NCI-H128 (cell line): ENCODE measurements at regions not wholly inside any gene's neighbourhood (a gene's known extent, or its start where the extent isn't known, plus 50 kb on each side); places are given as distances from the start of the nearest gene placed in this dataset.

Experiments
- DNase-seq: peaks from one replicate; lab custom pipeline; 2025; ENCODE audit not compliant: unreplicated experiment; lab: John Stamatoyannopoulos, UW

GRCh38 chr1:229883504-229884200 lies 183.4 kb upstream of the GALNT2 start:
- DNase-seq: no peak

DNA sequence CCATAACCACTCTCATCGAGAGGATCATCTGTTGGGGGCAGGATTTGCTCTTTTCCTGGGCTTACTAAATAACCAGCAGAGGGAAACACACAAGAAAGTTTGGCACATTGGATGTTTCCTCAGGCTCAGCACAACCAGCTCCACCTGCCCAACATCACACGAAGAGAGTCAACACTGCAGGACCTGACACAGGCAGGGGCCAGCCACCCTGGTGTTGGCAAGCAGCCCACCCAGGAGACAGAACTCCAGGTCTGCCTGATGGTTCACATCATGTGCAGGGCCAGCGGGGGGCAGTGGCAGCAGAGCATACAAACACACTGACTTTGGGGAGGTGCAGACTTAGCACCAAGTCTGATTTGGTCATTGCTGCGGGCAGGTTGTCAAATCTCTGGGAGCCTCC lies 182.3 kb upstream of the GALNT2 start:
- no peak for DNase-seq

- no peak for DNase-seq
These were observed 181.2 kb upstream of the GALNT2 start for GRCh38 chr1:229885568-229886495.

DNA sequence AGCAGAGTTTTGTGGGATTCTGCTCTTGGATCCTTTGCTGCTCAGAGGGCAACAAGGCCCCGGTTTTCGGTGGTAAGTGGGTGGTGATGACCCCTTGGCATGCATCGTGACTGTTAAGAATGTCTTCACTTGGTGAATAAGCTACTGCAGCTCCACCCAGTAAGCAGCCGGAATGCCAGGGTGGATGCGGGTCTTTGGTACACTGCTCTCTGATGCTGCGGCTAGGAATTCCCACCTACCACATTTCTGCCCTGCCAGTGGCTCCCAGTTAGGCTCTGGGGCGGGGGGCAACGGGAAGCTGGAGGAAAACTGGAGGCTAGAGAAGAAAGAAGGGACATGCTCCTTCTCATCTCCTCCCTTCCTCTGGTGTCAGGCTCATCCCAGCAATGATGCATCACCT lies 180.4 kb upstream of the GALNT2 start:
- DNase-seq: no peak

- no peak for DNase-seq
These were observed 179.8 kb upstream of the GALNT2 start for GRCh38 chr1:229887043-229887822.

- DNase-seq: no peak
These were observed 178.9 kb upstream of the GALNT2 start for GRCh38 chr1:229888157-229888556.

GRCh38 chr1:229888561-229889001 lies 178.5 kb upstream of the GALNT2 start:
- no peak for DNase-seq

DNA sequence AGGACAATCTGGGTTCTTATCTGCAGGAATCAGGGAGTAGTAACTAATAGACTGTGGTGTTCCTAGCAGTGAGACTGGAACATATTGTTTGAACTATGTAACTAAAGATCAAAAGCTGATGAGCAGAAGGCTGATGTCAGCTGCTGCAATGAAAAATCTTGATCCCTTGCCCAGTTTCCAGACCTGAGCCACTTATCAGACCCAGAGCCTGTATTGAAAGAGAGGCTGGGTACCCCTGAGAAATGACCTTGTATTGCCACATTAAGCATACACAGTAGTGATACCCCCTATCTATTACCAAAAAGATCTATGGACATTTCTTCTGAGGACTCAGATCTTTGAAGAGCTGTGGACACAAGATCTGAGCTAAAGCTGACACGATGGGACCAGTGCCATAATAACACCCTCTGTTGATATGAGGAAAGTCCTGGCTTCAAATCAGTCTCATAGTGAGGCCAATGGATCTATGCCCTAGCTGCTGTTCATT lies 178.0 kb upstream of the GALNT2 start:
- no peak for DNase-seq

- DNase-seq: no peak
These were observed 175.8 kb upstream of the GALNT2 start for GRCh38 chr1:229891227-229891626.

DNA sequence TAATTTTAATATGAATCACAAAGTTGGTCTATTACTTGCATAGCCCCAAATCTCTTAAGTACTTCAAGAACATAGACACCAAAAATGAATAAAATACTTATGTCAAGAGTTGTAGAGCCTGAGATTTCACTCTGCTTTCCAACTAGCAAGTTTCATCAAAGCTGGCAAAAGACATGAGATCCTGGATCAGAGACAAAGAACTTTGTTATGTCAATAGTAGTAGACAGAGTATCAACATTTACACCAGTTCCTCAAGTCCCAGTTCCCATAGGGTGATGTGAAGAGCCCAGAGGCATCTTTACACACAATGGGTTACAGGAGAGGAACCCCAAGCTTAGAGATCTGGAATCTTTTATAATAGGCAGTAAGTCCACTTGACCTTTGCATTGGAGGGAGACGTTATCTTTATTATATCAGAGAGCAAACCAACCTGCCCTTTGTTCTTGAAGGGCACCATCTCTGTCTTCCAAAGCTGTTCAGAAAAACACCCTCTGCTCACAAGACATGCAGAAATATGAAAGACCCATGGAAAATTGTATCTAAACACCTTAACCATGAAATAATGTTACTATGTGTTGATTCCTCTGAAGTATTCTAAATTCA lies 174.4 kb upstream of the GALNT2 start:
- DNase-seq: no peak

- no peak for DNase-seq
These were observed 173.1 kb upstream of the GALNT2 start for GRCh38 chr1:229893762-229894444.

GRCh38 chr1:229894532-229894931 lies 172.5 kb upstream of the GALNT2 start:
- DNase-seq: no peak

- DNase-seq: no peak
These were observed 171.4 kb upstream of the GALNT2 start for GRCh38 chr1:229895605-229896004.

DNA sequence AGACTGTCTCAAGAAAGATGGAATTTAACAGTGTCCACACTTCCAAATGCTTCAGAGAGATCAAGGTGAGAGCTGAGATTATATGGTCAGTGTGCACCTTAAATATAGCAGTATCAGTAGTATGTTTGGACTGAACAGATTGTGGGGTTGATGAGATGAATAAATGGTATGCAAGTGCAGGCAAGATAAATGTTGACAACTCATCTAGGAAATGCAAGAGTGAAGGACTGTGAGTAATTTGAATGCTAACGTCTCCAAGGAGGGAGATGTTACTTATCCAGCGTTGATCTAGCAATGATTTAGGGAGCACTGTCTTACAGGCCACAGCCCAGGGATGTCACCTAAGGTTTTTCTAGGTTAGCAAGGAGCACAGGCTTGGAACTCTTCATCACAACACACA lies 170.7 kb upstream of the GALNT2 start:
- DNase-seq: no peak

- no peak for DNase-seq
These were observed 170.2 kb upstream of the GALNT2 start for GRCh38 chr1:229896861-229897260.

DNA sequence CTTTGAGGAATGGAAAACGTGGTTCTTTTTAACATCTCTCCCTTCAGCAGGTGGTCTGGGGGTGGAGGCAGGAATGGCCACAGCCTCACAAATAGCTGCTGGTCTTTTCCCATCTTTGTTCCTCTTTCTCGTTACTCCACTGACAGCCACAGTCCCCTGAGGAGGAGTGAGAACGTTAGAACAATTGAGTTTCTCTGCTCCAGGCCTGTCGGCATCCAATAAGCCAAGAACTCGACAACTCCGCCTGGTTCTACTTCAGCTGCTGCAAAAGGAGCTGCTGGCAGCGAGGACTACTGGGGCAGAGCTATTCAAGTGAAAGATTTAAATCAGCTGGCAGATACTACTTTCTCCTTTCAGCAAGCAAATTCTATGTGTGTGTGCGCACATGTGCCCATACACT lies 169.5 kb upstream of the GALNT2 start:
- no peak for DNase-seq

DNA sequence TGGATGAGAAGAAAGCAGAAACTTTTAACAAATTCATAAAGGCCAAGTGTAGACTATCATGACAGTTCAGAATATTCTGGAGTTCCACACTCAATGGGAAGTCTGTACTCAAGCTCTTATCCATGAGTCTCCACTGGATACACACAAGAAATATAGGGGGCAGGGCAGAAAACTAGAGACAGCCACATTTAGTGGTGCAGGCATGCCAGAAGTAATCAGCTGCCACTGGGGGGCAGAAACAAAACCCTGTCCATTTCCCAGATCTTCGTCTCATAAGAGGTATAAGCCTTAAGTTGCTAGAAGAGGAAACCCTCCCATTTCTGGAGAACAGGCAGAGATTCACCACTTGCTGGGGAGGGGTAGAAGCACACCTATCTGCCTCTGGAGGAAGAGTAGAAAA lies 166.8 kb upstream of the GALNT2 start:
- DNase-seq: no peak

- DNase-seq: no peak
These were observed 161.9 kb upstream of the GALNT2 start for GRCh38 chr1:229905031-229905545.

- no peak for DNase-seq
These were observed 161.4 kb upstream of the GALNT2 start for GRCh38 chr1:229905652-229906051.
